ENCODE measurements at regions not wholly inside any gene's neighbourhood (a gene's known extent, or its start where the extent isn't known, plus 50 kb on each side); places are given as distances from the start of the nearest gene placed in this dataset.

GRCh38 chr1:199867601-199868000 lies 159.9 kb upstream of the NR5A2 start:
- no peak overlapping the region for H3K4me3 ChIP-seq (ENCODE audit: low read depth, low read length)
- no peak for TF ChIP-seq CTCF (conservative IDR thresholded peaks at IDR 0.05; ENCODE audit: low read depth, low read length)
- no peak for DNase-seq (ENCODE audit: low read depth)

- no peak for TF ChIP-seq CTCF (conservative IDR thresholded peaks at IDR 0.05; ENCODE audit: low read depth, low read length)
- DNase-seq (ENCODE audit: low read depth) = no peak
- H3K4me3 ChIP-seq (ENCODE audit: low read depth, low read length) = no peak overlapping the region
Observed at GRCh38 chr1:199868777-199869176, 158.7 kb upstream of the NR5A2 start.

GRCh38 chr1:199875337-199875736 lies 152.2 kb upstream of the NR5A2 start:
- H3K4me3 ChIP-seq (ENCODE audit: low read depth, low read length) = no peak overlapping the region
- DNase-seq (ENCODE audit: low read depth) = no peak
- TF ChIP-seq CTCF (conservative IDR thresholded peaks at IDR 0.05; ENCODE audit: low read depth, low read length) = no peak

GRCh38 chr1:199875856-199876255 lies 151.7 kb upstream of the NR5A2 start:
- DNase-seq (ENCODE audit: low read depth) = no peak
- H3K4me3 ChIP-seq (ENCODE audit: low read depth, low read length) = no peak overlapping the region
- no peak for TF ChIP-seq CTCF (conservative IDR thresholded peaks at IDR 0.05; ENCODE audit: low read depth, low read length)

GRCh38 chr1:199877526-199878384 lies 149.8 kb upstream of the NR5A2 start:
- DNase-seq (ENCODE audit: low read depth) = no peak
- no peak overlapping the region for H3K4me3 ChIP-seq (ENCODE audit: low read depth, low read length)
- TF ChIP-seq CTCF (conservative IDR thresholded peaks at IDR 0.05; ENCODE audit: low read depth, low read length) = no peak

- no peak for DNase-seq (ENCODE audit: low read depth)
- no peak overlapping the region for H3K4me3 ChIP-seq (ENCODE audit: low read depth, low read length)
- no peak for TF ChIP-seq CTCF (conservative IDR thresholded peaks at IDR 0.05; ENCODE audit: low read depth, low read length)
Observed at GRCh38 chr1:199878823-199879222, 148.7 kb upstream of the NR5A2 start.

- TF ChIP-seq CTCF (conservative IDR thresholded peaks at IDR 0.05; ENCODE audit: low read depth, low read length) = no peak
- no peak for DNase-seq (ENCODE audit: low read depth)
Observed at GRCh38 chr1:199898654-199899053, 128.9 kb upstream of the NR5A2 start.

More at GRCh38 chr1:199898654-199899053, 128.9 kb upstream of the NR5A2 start:
- H3K4me3 ChIP-seq (ENCODE audit: low read depth, low read length) = no peak overlapping the region

All from epithelial cell of proximal tubule (primary cell).